ENCODE measurements at regions not wholly inside any gene's neighbourhood (a gene's known extent, or its start where the extent isn't known, plus 50 kb on each side); places are given as distances from the start of the nearest gene placed in this dataset.

GRCh38 chr9:93818237-93818636 is 136.9 kb downstream of the BARX1 start:
- no peak overlapping the region for H3K4me3 Mint-ChIP-seq
- H3K4me1 Mint-ChIP-seq (ENCODE audit: low read depth) = no peaks in the 10 kb centered on the region
- no peaks in the 10 kb centered on the region for H3K36me3 Mint-ChIP-seq (ENCODE audit: low read depth)
- peaks cover 2% of the 10 kb centered on the region for H3K9me3 Mint-ChIP-seq
- H3K27ac Mint-ChIP-seq = no peak overlapping the region
- ChIA-PET POLR2A (no interaction called here), CTCF (interaction anchor here (2.8 kb wide), 1 partner anchor 10 kb away, joined by 8 read pairs; no protein-coding TSS in a partner anchor)
- no peak for TF ChIP-seq CTCF (IDR thresholded peaks at IDR 0.05)
- H3K27me3 Mint-ChIP-seq = peaks cover 32% of the 10 kb centered on the region
- DNase-seq (no peak), ATAC-seq (no peak)
- intact Hi-C loops (cut with micrococcal nuclease) = no loop called here

GRCh38 chr9:93815677-93816076 is 139.5 kb downstream of the BARX1 start:
- Mint-ChIP-seq H3K27me3 (peaks cover 22% of the 10 kb centered on the region), H3K36me3 (ENCODE audit: low read depth) (no peaks in the 10 kb centered on the region), H3K4me1 (ENCODE audit: low read depth) (no peaks in the 10 kb centered on the region), H3K9me3 (no peaks in the 10 kb centered on the region), H3K4me3 (no peak overlapping the region), H3K27ac (no peak overlapping the region)
- intact Hi-C loops (cut with micrococcal nuclease) = no loop called here
- POLR2A ChIA-PET = no interaction called here
- CTCF ChIA-PET = interaction anchor here (1.4 to 1.6 kb wide), 2 partner anchors 12 to 33 kb away, joined by 3 read pairs; no protein-coding TSS in a partner anchor
- ATAC-seq = no peak
- TF ChIP-seq CTCF (IDR thresholded peaks at IDR 0.05) = no peak
- DNase-seq = no peak

GRCh38 chr9:93815135-93815534 is 140.0 kb downstream of the BARX1 start:
- no peaks in the 10 kb centered on the region for H3K36me3 Mint-ChIP-seq (ENCODE audit: low read depth)
- ChIA-PET POLR2A (no interaction called here), CTCF (interaction anchor here (1.4 to 1.6 kb wide), 2 partner anchors 13 to 33 kb away, joined by 3 read pairs; no protein-coding TSS in a partner anchor)
- H3K27ac Mint-ChIP-seq = no peak overlapping the region
- no peak for DNase-seq
- H3K4me1 Mint-ChIP-seq (ENCODE audit: low read depth) = no peaks in the 10 kb centered on the region
- no peak for TF ChIP-seq CTCF (IDR thresholded peaks at IDR 0.05)
- no peaks in the 10 kb centered on the region for H3K9me3 Mint-ChIP-seq
- peaks cover 18% of the 10 kb centered on the region for H3K27me3 Mint-ChIP-seq
- no peak overlapping the region for H3K4me3 Mint-ChIP-seq
- no peak for ATAC-seq
- intact Hi-C loops (cut with micrococcal nuclease) = no loop called here

GRCh38 chr9:93814077-93814956 is 140.8 kb downstream of the BARX1 start:
- Mint-ChIP-seq H3K27ac (no peak overlapping the region), H3K4me1 (ENCODE audit: low read depth) (no peaks in the 10 kb centered on the region), H3K4me3 (no peak overlapping the region), H3K36me3 (ENCODE audit: low read depth) (no peaks in the 10 kb centered on the region), H3K9me3 (no peaks in the 10 kb centered on the region), H3K27me3 (peaks cover 17% of the 10 kb centered on the region)
- ATAC-seq (no peak), DNase-seq (no peak)
- ChIA-PET POLR2A (no interaction called here), CTCF (interaction anchor here (1.4 kb wide), 1 partner anchor 34 kb away, joined by 3 read pairs; no protein-coding TSS in a partner anchor)
- TF ChIP-seq CTCF (IDR thresholded peaks at IDR 0.05) = no peak
- intact Hi-C loops (cut with micrococcal nuclease) = no loop called here
